Smooth muscle cell (in vitro differentiated cells): ENCODE measurements at regions not wholly inside any gene's neighbourhood (a gene's known extent, or its start where the extent isn't known, plus 50 kb on each side); places are given as distances from the start of the nearest gene placed in this dataset.

Source experiments
- DNase-seq: peaks from one replicate; lab custom pipeline; 2025; ENCODE audit not compliant: unreplicated experiment; lab: John Stamatoyannopoulos, UW
- H2AFZ ChIP-seq: fragments of 200-600 bp; sonication (generic); 2 replicates; pipeline ENCODE4 v1.6.0; 2016; ENCODE audit warnings: antibody characterized with exemption, low read depth, mild to moderate bottlenecking
- H3F3A ChIP-seq: fragments of 200-600 bp; sonication (generic); 2 replicates; pipeline ENCODE4 v1.6.0; 2017; ENCODE audit warnings: antibody characterized with exemption, low read depth
- H3K27ac ChIP-seq: fragments of 200-600 bp; sonication (generic); 2 replicates; pipeline ENCODE4 v1.5.1; 2016; ENCODE audit warnings: low read depth, mild to moderate bottlenecking
- H3K27me3 ChIP-seq: fragments of 200-600 bp; sonication (generic); 2 replicates; pipeline ENCODE4 v1.6.1; 2016; ENCODE audit warnings: low read depth, mild to moderate bottlenecking
- H3K36me3 ChIP-seq: fragments of 200-600 bp; sonication (generic); 2 replicates; pipeline ENCODE4 v1.5.1; 2016; ENCODE audit warnings: low read depth
- H3K4me1 ChIP-seq: fragments of 200-600 bp; sonication (generic); 2 replicates; pipeline ENCODE4 v1.5.1; 2016; ENCODE audit warnings: low read depth
- H3K4me2 ChIP-seq: fragments of 200-600 bp; sonication (generic); 2 replicates; pipeline ENCODE4 v1.6.0; 2016; ENCODE audit warnings: mild to moderate bottlenecking
- H3K4me3 ChIP-seq: fragments of 200-600 bp; sonication (generic); 2 replicates; pipeline ENCODE4 v1.5.1; 2016; ENCODE audit warnings: mild to moderate bottlenecking
- H3K79me2 ChIP-seq: fragments of 200-600 bp; sonication (generic); 2 replicates; pipeline ENCODE4 v1.6.0; 2016; ENCODE audit warnings: low read depth, mild to moderate bottlenecking
- H3K9ac ChIP-seq: fragments of 200-600 bp; sonication (generic); 2 replicates; pipeline ENCODE4 v1.6.0; 2016; ENCODE audit warnings: low read depth
- H3K9me3 ChIP-seq: fragments of 200-600 bp; sonication (generic); replicated peaks from 2 replicates; pipeline ENCODE4 v1.5.1; 2016; ENCODE audit warnings: low read depth
- H4K20me1 ChIP-seq: fragments of 200-600 bp; sonication (generic); 2 replicates; pipeline ENCODE4 v1.6.0; 2016; ENCODE audit warnings: low read depth
- CTCF ChIP-seq: fragments of 200-600 bp; sonication (generic); IDR thresholded peaks from 2 replicates; pipeline ENCODE4 v1.5.1; 2017; ENCODE audit warnings: borderline replicate concordance, mild to moderate bottlenecking, antibody characterized with exemption; ENCODE audit not compliant: insufficient read depth, poor library complexity, severe bottlenecking
- WGBS: methylation state at CpG from one replicate; pipeline ENCODE4 v1.1.7; 2016; ENCODE audit warnings: low lambda C conversion rate; 5-methylcytosine and 5-hydroxymethylcytosine counted together

GRCh38 chr18:39681061-39681460 is 2115.5 kb upstream of the CELF4 start:
- TF ChIP-seq CTCF, result no peak

GRCh38 chr18:39675906-39676305 is 2110.3 kb upstream of the CELF4 start:
- Histone ChIP-seq H3K4me3 (no peak overlapping the region), H3K27me3 (no peaks in the 10 kb centered on the region), H3K4me1 (no peaks in the 10 kb centered on the region), H3K9ac (no peak overlapping the region), H3K79me2 (no peaks in the 10 kb centered on the region), H3K4me2 (peak overlapping the region; percentile 57), H3K27ac (no peak overlapping the region), H3K36me3 (no peaks in the 10 kb centered on the region), H4K20me1 (no peaks in the 10 kb centered on the region), H3K9me3 (no peaks in the 10 kb centered on the region), H3F3A (no peaks in the 10 kb centered on the region), H2AFZ (peak overlapping the region; percentile 64)
- no peak for DNase-seq
- TF ChIP-seq CTCF, result no peak
- WGBS, result 75% methylated on average over 5 of the region's 5 CpGs

More at GRCh38 chr18:39681061-39681460, 2115.5 kb upstream of the CELF4 start:
- H3K4me2 ChIP-seq, result no peak overlapping the region
- no peaks in the 10 kb centered on the region for H3K9me3 ChIP-seq
- no peak overlapping the region for H3K4me3 ChIP-seq
- no peak for DNase-seq
- H4K20me1 ChIP-seq, result no peaks in the 10 kb centered on the region
- H3K27me3 ChIP-seq, result no peaks in the 10 kb centered on the region
- 87% methylated on average over 4 of the region's 4 CpGs for WGBS
- no peaks in the 10 kb centered on the region for H3K79me2 ChIP-seq
- H2AFZ ChIP-seq, result no peak overlapping the region
- no peaks in the 10 kb centered on the region for H3K36me3 ChIP-seq
- H3K9ac ChIP-seq, result no peak overlapping the region
- H3K27ac ChIP-seq, result no peak overlapping the region
- no peaks in the 10 kb centered on the region for H3F3A ChIP-seq
- peaks cover 2% of the 10 kb centered on the region for H3K4me1 ChIP-seq

GRCh38 chr18:39675368-39675767 is 2109.8 kb upstream of the CELF4 start:
- no peak for TF ChIP-seq CTCF
- Histone ChIP-seq H3K9ac (no peak overlapping the region), H3K4me3 (no peak overlapping the region), H3K79me2 (no peaks in the 10 kb centered on the region), H3K27me3 (no peaks in the 10 kb centered on the region), H4K20me1 (no peaks in the 10 kb centered on the region), H3K36me3 (no peaks in the 10 kb centered on the region), H3K4me2 (peak overlapping the region; percentile 57), H3F3A (no peaks in the 10 kb centered on the region), H2AFZ (peak overlapping the region; percentile 64), H3K27ac (no peak overlapping the region), H3K9me3 (no peaks in the 10 kb centered on the region), H3K4me1 (no peaks in the 10 kb centered on the region)
- 38% methylated on average over 3 of the region's 3 CpGs for WGBS
- DNase-seq, result no peak

- no peak overlapping the region for H3K4me3 ChIP-seq
- 98% methylated on average over 3 of the region's 3 CpGs for WGBS
- no peaks in the 10 kb centered on the region for H3K36me3 ChIP-seq
- H3K27me3 ChIP-seq, result no peaks in the 10 kb centered on the region
- no peak overlapping the region for H2AFZ ChIP-seq
- no peaks in the 10 kb centered on the region for H3F3A ChIP-seq
- H3K9me3 ChIP-seq, result no peaks in the 10 kb centered on the region
- H4K20me1 ChIP-seq, result no peaks in the 10 kb centered on the region
- H3K9ac ChIP-seq, result no peak overlapping the region
- H3K27ac ChIP-seq, result no peak overlapping the region
- no peaks in the 10 kb centered on the region for H3K4me1 ChIP-seq
- TF ChIP-seq CTCF, result no peak
- no peak overlapping the region for H3K4me2 ChIP-seq
- H3K79me2 ChIP-seq, result no peaks in the 10 kb centered on the region
- no peak for DNase-seq
Measured at GRCh38 chr18:39672171-39672570, 2106.6 kb upstream of the CELF4 start.
